Endometrium (tissue), 2 donors: ENCODE measurements at regions not wholly inside any gene's neighbourhood (a gene's known extent, or its start where the extent isn't known, plus 50 kb on each side); places are given as distances from the start of the nearest gene placed in this dataset.

Source experiments
- FAIRE-seq: peaks from 2 replicates; lab custom pipeline; 2012; peaks lifted over from hg19 to GRCh38; lab: Jason Lieb, UNC
- donor health status: control.
- donor health status: control.

- FAIRE-seq: no peak
These were observed 67.2 kb upstream of the CD180 start for GRCh38 chr5:67263656-67264408.

- no peak for FAIRE-seq
These were observed 66.4 kb upstream of the CD180 start for GRCh38 chr5:67262956-67263355.

- no peak for FAIRE-seq
These were observed 65.6 kb upstream of the CD180 start for GRCh38 chr5:67262206-67262605.

- FAIRE-seq: no peak
These were observed 63.1 kb upstream of the CD180 start for GRCh38 chr5:67259548-67260215.

GRCh38 chr5:67257500-67257899 lies 60.9 kb upstream of the CD180 start:
- no peak for FAIRE-seq

- no peak for FAIRE-seq
These were observed 60.5 kb upstream of the CD180 start for GRCh38 chr5:67257077-67257476.

- no peak for FAIRE-seq
These were observed 59.3 kb upstream of the CD180 start for GRCh38 chr5:67255881-67256280.

GRCh38 chr5:67253911-67254310 lies 57.3 kb upstream of the CD180 start:
- FAIRE-seq: no peak

- FAIRE-seq: no peak
These were observed 52.9 kb upstream of the CD180 start for GRCh38 chr5:67249590-67249895.

- FAIRE-seq: peak; percentile 41
These were observed 52.3 kb upstream of the CD180 start for GRCh38 chr5:67248703-67249589.

- FAIRE-seq: no peak
These were observed 50.1 kb upstream of the CD180 start for GRCh38 chr5:67246546-67247268.
